Adipocyte (in vitro differentiated cells): ENCODE measurements at regions not wholly inside any gene's neighbourhood (a gene's known extent, or its start where the extent isn't known, plus 50 kb on each side); places are given as distances from the start of the nearest gene placed in this dataset.
A peak's percentile ranks its signal among the peaks of the same experiment; 100 is the strongest.

Source experiments
- DNase-seq: peaks from one replicate; pipeline ENCODE4 v3.0.0-alpha.2; 2015; ENCODE audit warnings: low read depth
- H3K27me3 ChIP-seq: replicated peaks from 2 replicates; pipeline ENCODE4 v1.7.0; 2013; ENCODE audit warnings: mild to moderate bottlenecking, low read length, moderate library complexity; ENCODE audit not compliant: control insufficient read depth, insufficient read depth
- H3K36me3 ChIP-seq: 2 replicates; pipeline ENCODE4 v1.7.0; 2013; ENCODE audit warnings: low read length, mild to moderate bottlenecking, moderate library complexity; ENCODE audit not compliant: control insufficient read depth, insufficient read depth, severe bottlenecking
- H3K4me1 ChIP-seq: 2 replicates; pipeline ENCODE4 v1.7.0; 2013; ENCODE audit warnings: mild to moderate bottlenecking, low read length, moderate library complexity; ENCODE audit not compliant: control insufficient read depth, insufficient read depth
- H3K4me3 ChIP-seq: 2 replicates; pipeline ENCODE4 v1.7.0; 2013; ENCODE audit warnings: mild to moderate bottlenecking, low read length, moderate library complexity
- H3K9ac ChIP-seq: 2 replicates; pipeline ENCODE4 v1.7.0; 2013; ENCODE audit warnings: mild to moderate bottlenecking, low read length, moderate library complexity
- H3K9me3 ChIP-seq: 2 replicates; pipeline ENCODE4 v1.7.0; 2013; ENCODE audit warnings: mild to moderate bottlenecking, low read length, moderate library complexity; ENCODE audit not compliant: control insufficient read depth

GRCh38 chr6:40792183-40792582 lies 205.0 kb upstream of the LRFN2 start:
- no peaks in the 10 kb centered on the region for H3K9me3 ChIP-seq
- no peak overlapping the region for H3K4me3 ChIP-seq
- no peaks in the 10 kb centered on the region for H3K36me3 ChIP-seq
- H3K4me1 ChIP-seq: no peaks in the 10 kb centered on the region
- DNase-seq: no peak
- H3K9ac ChIP-seq: no peak overlapping the region
- peaks cover 4% of the 10 kb centered on the region for H3K27me3 ChIP-seq

GRCh38 chr6:40791004-40791403 lies 203.8 kb upstream of the LRFN2 start:
- Histone ChIP-seq H3K36me3 (no peaks in the 10 kb centered on the region), H3K27me3 (peaks cover 11% of the 10 kb centered on the region), H3K9ac (no peak overlapping the region), H3K4me3 (no peak overlapping the region), H3K9me3 (no peaks in the 10 kb centered on the region), H3K4me1 (no peaks in the 10 kb centered on the region)
- DNase-seq: no peak

DNA sequence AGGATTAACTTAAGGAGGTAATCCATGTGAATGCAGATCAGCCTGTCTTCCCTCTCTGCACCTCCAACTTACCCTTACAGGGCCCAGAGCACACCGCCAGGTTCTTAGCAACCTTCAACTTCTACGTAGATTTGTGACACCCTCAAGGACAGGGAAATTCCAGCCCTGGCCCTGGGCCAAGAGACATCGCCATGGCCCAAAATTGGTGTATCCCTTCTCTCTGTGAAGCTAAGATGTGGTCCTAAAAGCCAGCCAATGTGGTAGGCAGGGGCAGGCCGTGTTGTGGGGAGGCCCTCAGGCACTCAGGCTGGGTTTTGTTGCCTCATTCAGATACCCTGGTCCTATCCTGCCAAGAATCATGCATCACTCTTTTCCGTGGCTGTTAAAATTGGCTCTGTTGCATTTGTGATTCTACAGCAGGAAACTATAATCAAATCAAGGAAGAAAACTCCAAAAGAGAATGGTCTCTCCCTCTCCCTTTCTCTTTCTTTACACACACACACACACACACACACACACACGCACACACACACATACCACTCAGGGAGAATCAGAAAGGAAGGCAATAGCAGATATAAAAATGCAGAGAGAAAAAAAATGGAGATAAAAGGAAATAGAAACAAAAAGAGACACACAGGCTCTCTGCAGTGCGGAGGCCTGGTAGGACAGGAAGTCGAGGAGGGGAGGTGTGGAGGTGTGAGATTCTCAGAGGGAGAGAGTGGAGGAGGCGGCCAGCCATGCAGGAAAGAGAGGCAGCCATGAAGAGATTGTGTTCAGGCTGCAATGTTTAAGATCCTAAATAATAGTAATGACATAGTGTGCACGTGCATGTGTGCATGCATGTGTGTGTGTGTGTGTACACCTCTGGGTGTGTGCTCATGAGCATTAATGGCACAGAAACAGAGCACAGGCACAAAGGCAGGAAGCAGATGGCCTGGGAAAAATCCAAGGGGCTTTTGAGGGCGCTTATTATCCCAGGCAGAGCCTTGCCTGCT lies 201.8 kb upstream of the LRFN2 start:
- Histone ChIP-seq H3K4me3 (no peak overlapping the region), H3K4me1 (no peaks in the 10 kb centered on the region), H3K9me3 (no peaks in the 10 kb centered on the region), H3K36me3 (no peaks in the 10 kb centered on the region), H3K27me3 (peaks cover 21% of the 10 kb centered on the region), H3K9ac (no peak overlapping the region)
- peak; percentile 7 for DNase-seq

- Histone ChIP-seq H3K4me3 (no peak overlapping the region), H3K36me3 (no peaks in the 10 kb centered on the region), H3K9me3 (no peaks in the 10 kb centered on the region), H3K4me1 (peaks cover 7% of the 10 kb centered on the region), H3K9ac (no peak overlapping the region), H3K27me3 (peaks cover 19% of the 10 kb centered on the region)
- no peak for DNase-seq
These were observed 195.2 kb upstream of the LRFN2 start for GRCh38 chr6:40782355-40782754.

DNA sequence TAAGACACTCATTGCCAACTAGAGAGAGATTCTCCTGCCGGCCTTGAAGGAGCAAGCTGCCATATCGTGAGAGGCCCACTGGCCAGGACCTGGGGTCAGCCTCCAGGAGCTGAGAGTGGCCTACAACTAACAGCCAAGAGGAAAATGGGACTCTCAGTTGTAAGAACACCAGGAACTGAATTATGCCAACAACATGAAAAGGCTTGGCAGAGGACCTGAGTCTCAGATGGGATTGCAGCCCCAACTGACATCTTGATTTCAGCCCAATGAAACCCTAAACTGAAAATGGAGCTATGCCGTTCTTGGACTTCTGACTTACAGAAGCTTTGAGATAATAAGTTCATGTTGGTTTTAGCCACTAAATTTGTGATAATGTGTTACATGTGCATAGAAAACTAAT lies 193.5 kb upstream of the LRFN2 start:
- no peak for DNase-seq
- no peak overlapping the region for H3K9ac ChIP-seq
- H3K27me3 ChIP-seq: peaks cover 10% of the 10 kb centered on the region
- no peaks in the 10 kb centered on the region for H3K9me3 ChIP-seq
- H3K4me3 ChIP-seq: no peak overlapping the region
- H3K4me1 ChIP-seq: peaks cover 7% of the 10 kb centered on the region
- no peaks in the 10 kb centered on the region for H3K36me3 ChIP-seq

GRCh38 chr6:40779409-40779808 lies 192.2 kb upstream of the LRFN2 start:
- Histone ChIP-seq H3K4me1 (peaks cover 7% of the 10 kb centered on the region), H3K9ac (no peak overlapping the region), H3K9me3 (no peaks in the 10 kb centered on the region), H3K36me3 (no peaks in the 10 kb centered on the region), H3K27me3 (no peaks in the 10 kb centered on the region), H3K4me3 (no peak overlapping the region)
- peak; percentile 46 for DNase-seq

GRCh38 chr6:40778918-40779317 lies 191.8 kb upstream of the LRFN2 start:
- H3K27me3 ChIP-seq: no peaks in the 10 kb centered on the region
- H3K9me3 ChIP-seq: no peaks in the 10 kb centered on the region
- no peaks in the 10 kb centered on the region for H3K36me3 ChIP-seq
- H3K4me3 ChIP-seq: no peak overlapping the region
- DNase-seq: no peak
- peaks cover 7% of the 10 kb centered on the region for H3K4me1 ChIP-seq
- no peak overlapping the region for H3K9ac ChIP-seq

DNA sequence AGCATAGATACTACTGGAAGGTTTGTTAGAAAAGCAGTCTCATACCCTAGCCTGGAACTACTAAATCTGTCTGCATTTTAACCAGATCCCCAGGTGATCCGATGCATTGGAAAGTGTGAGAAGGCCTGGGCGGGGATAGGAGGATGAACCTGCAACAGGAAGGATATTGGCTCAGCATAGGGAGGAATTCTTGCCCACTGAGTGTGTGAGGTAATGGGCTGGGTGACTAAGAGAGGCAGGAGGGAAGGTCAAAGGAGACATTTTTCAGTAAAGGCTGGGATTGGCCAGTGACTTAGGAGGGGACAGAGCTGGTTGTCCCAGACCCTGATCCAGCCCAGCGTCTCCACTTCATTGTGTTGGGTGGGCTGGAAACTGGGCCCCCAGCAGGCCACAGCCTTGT lies 191.0 kb upstream of the LRFN2 start:
- no peak for DNase-seq
- H3K36me3 ChIP-seq: no peaks in the 10 kb centered on the region
- peaks cover 5% of the 10 kb centered on the region for H3K9me3 ChIP-seq
- H3K4me3 ChIP-seq: no peak overlapping the region
- no peak overlapping the region for H3K9ac ChIP-seq
- peaks cover 7% of the 10 kb centered on the region for H3K4me1 ChIP-seq
- no peaks in the 10 kb centered on the region for H3K27me3 ChIP-seq

DNA sequence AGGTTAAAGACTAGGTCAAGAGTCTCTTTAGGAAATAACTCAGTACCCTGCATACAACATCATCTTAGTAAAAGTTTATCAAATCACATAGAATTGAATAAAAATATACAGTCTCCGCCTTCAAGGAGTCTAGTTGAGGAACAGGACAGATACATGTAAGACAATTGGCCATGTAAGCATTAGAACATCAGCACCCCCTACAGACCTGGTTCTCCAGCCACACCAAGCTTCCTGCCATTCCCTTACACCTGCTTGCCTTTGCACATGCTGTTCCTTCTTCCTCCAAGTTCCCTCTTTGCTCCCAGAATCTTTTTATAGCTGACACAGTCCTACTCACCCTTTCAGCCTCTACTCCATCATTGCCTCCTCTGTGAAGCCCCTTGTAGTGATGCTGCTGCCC lies 187.8 kb upstream of the LRFN2 start:
- no peak overlapping the region for H3K4me3 ChIP-seq
- peaks cover 7% of the 10 kb centered on the region for H3K4me1 ChIP-seq
- DNase-seq: no peak
- no peak overlapping the region for H3K9ac ChIP-seq
- H3K36me3 ChIP-seq: no peaks in the 10 kb centered on the region
- peaks cover 17% of the 10 kb centered on the region for H3K9me3 ChIP-seq
- H3K27me3 ChIP-seq: no peaks in the 10 kb centered on the region

- peaks cover 17% of the 10 kb centered on the region for H3K9me3 ChIP-seq
- no peaks in the 10 kb centered on the region for H3K36me3 ChIP-seq
- no peak overlapping the region for H3K9ac ChIP-seq
- H3K27me3 ChIP-seq: peaks cover 4% of the 10 kb centered on the region
- no peak for DNase-seq
- no peaks in the 10 kb centered on the region for H3K4me1 ChIP-seq
- no peak overlapping the region for H3K4me3 ChIP-seq
These were observed 183.6 kb upstream of the LRFN2 start for GRCh38 chr6:40770794-40771193.

DNA sequence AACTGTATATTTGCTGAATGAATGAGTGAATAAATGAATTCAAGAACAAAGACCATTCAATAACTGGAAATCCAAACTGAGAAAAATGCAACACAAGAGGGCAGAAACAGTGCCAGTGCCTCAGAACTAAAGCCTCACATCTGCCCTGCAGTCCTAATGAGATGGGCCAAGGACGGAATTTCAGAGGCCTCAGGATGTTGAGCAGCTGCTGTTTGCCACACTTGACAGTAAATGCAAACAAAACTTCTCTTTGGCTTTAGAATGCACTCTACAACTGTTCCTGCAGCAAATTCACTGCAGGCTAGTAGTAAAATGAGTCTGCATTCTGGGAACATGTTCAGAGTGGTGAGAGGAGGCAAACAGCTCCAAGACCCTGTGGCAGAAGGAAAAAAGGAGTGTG lies 177.6 kb upstream of the LRFN2 start:
- H3K27me3 ChIP-seq: peaks cover 16% of the 10 kb centered on the region
- DNase-seq: no peak
- H3K4me1 ChIP-seq: no peaks in the 10 kb centered on the region
- H3K9me3 ChIP-seq: no peaks in the 10 kb centered on the region
- H3K36me3 ChIP-seq: no peaks in the 10 kb centered on the region
- H3K9ac ChIP-seq: no peak overlapping the region
- no peak overlapping the region for H3K4me3 ChIP-seq
